H1 (cell line): ENCODE measurements at regions not wholly inside any gene's neighbourhood (a gene's known extent, or its start where the extent isn't known, plus 50 kb on each side); places are given as distances from the start of the nearest gene placed in this dataset.

Source experiments
- CTCF ChIA-PET: fragments of 300-600 bp; sonication (Branson Sonifier 250); formaldehyde crosslinking; loops from one replicate; lab custom pipeline; 2021; ENCODE audit not compliant: partially characterized antibody; lab: Charles Lee
- POLR2A ChIA-PET: fragments of 300-600 bp; sonication (Branson Sonifier 250); formaldehyde crosslinking; loops from one replicate; lab custom pipeline; 2021; ENCODE audit warnings: inconsistent platforms; ENCODE audit not compliant: partially characterized antibody; lab: Charles Lee
- DNase-seq, 2 experiments: peaks; one replicate each; pipeline versions ENCODE4 v3.0.0 to v3.0.0-alpha.2; 2010 to 2022; ENCODE audit warnings: low spot score in 2 of 2, low read depth in 1 of 2, mixed read lengths in 1 of 2
- FAIRE-seq: peaks from 2 replicates; lab custom pipeline; 2011; peaks lifted over from hg19 to GRCh38; lab: Jason Lieb, UNC
- H2AFZ ChIP-seq: 2 replicates; pipeline ENCODE4 v1.8.1; 2012; ENCODE audit warnings: low read length, inconsistent platforms
- H2AK5ac ChIP-seq: 2 replicates; pipeline ENCODE4 v1.6.1; 2013; ENCODE audit warnings: low read depth, low read length
- H2BK120ac ChIP-seq: replicated peaks from 2 replicates; pipeline ENCODE3; 2013; ENCODE audit warnings: low read depth, low read length, inconsistent platforms
- H2BK12ac ChIP-seq: 2 replicates; pipeline ENCODE4 v1.6.1; 2013; ENCODE audit warnings: low read depth, low read length
- H2BK15ac ChIP-seq: 2 replicates; pipeline ENCODE4 v1.6.1; 2013; ENCODE audit warnings: low read length
- H2BK20ac ChIP-seq: 2 replicates; pipeline ENCODE4 v1.6.1; 2013; ENCODE audit warnings: low read length
- H2BK5ac ChIP-seq: 2 replicates; pipeline ENCODE4 v1.6.1; 2013; ENCODE audit warnings: low read depth, low read length
- H3K14ac ChIP-seq: 2 replicates; pipeline ENCODE4 v1.6.1; 2013; ENCODE audit warnings: inconsistent platforms; ENCODE audit not compliant: insufficient read length
- H3K18ac ChIP-seq: 2 replicates; pipeline ENCODE4 v1.6.1; 2013; ENCODE audit warnings: low read length; ENCODE audit errors: extremely low read depth
- H3K23ac ChIP-seq: 2 replicates; pipeline ENCODE4 v1.6.1; 2013; ENCODE audit warnings: inconsistent platforms; ENCODE audit not compliant: insufficient read length
- H3K23me2 ChIP-seq: 2 replicates; pipeline ENCODE4 v1.6.1; 2013; ENCODE audit warnings: low read depth, low read length
- H3K27ac ChIP-seq: 2 replicates; pipeline ENCODE4 v1.6.1; 2011; ENCODE audit warnings: low read depth, low read length, inconsistent platforms
- H3K27me3 ChIP-seq, 4 experiments: replicated peaks in 1 of 4; 1 replicate in 1 of 4; 2 replicates in 3 of 4; pipeline versions ENCODE4 v1.6.1 to v1.8.1; 2011 to 2013; ENCODE audit warnings: low read length in 3 of 4, mild to moderate bottlenecking in 3 of 4, inconsistent platforms in 2 of 4, mixed read lengths in 2 of 4, moderate library complexity in 1 of 4; ENCODE audit not compliant: control insufficient read depth in 3 of 4, insufficient read depth in 3 of 4; ENCODE audit errors: extremely low read depth in 1 of 4
- H3K36me3 ChIP-seq, 4 experiments: 2 replicates each; pipeline versions ENCODE4 v1.6.1 to v1.8.1; 2011 to 2013; ENCODE audit warnings: mild to moderate bottlenecking in 4 of 4, low read length in 3 of 4, moderate library complexity in 2 of 4, control low read depth in 1 of 4, inconsistent platforms in 1 of 4; ENCODE audit not compliant: insufficient read depth in 4 of 4, control insufficient read depth in 2 of 4
- H3K4ac ChIP-seq: replicated peaks from 2 replicates; pipeline ENCODE3; 2013; ENCODE audit warnings: low read length, low read depth, mixed read lengths, inconsistent platforms; ENCODE audit not compliant: insufficient read length
- H3K4me1 ChIP-seq, 4 experiments: replicated peaks in 1 of 4; 1 replicate in 1 of 4; 2 replicates in 3 of 4; pipeline versions ENCODE4 v1.6.1 to v1.8.1; 2011 to 2013; ENCODE audit warnings: low read length in 3 of 4, inconsistent platforms in 2 of 4, mixed read lengths in 1 of 4; ENCODE audit not compliant: insufficient read depth in 4 of 4, control insufficient read depth in 3 of 4
- H3K4me2 ChIP-seq, 2 experiments: 2 replicates each; pipeline versions ENCODE4 v1.6.1 to v1.8.1; 2011 to 2013; ENCODE audit warnings: low read depth in 2 of 2, low read length in 2 of 2, control low read depth in 1 of 2, inconsistent platforms in 1 of 2, mild to moderate bottlenecking in 1 of 2; ENCODE audit not compliant: insufficient read depth in 1 of 2
- H3K4me3 ChIP-seq, 4 experiments: fragments of 200-600, 300-600 bp in 1 of 4; sonication (generic), shearing (Covaris generic), sonication (Bioruptor Twin) in 1 of 4; 2 replicates each; pipeline versions ENCODE4 v1.5.1 to v1.8.1; 2011 to 2016; ENCODE audit warnings: low read length in 4 of 4, low read depth in 3 of 4, control low read depth in 2 of 4, inconsistent platforms in 2 of 4, mild to moderate bottlenecking in 2 of 4, mixed read lengths in 1 of 4, moderate library complexity in 1 of 4; ENCODE audit not compliant: insufficient read depth in 2 of 4; ENCODE audit errors: extremely low read depth in 1 of 4
- H3K56ac ChIP-seq: replicated peaks from 2 replicates; pipeline ENCODE3; 2013; ENCODE audit warnings: low read depth, mild to moderate bottlenecking, mixed read lengths, low read length, inconsistent platforms; ENCODE audit not compliant: insufficient read length
- H3K79me1 ChIP-seq: 2 replicates; pipeline ENCODE4 v1.6.1; 2013; ENCODE audit warnings: low read depth, low read length, control low read depth
- H3K79me2 ChIP-seq, 2 experiments: 2 replicates each; pipeline versions ENCODE4 v1.6.1 to v1.8.1; 2012 to 2013; ENCODE audit warnings: low read length in 2 of 2, mild to moderate bottlenecking in 2 of 2, inconsistent platforms in 1 of 2; ENCODE audit not compliant: insufficient read depth in 2 of 2, control insufficient read depth in 1 of 2
- H3K9ac ChIP-seq, 4 experiments: replicated peaks in 1 of 4; 1 replicate in 1 of 4; 2 replicates in 3 of 4; pipeline versions ENCODE4 v1.6.1 to v1.8.1; 2011 to 2013; ENCODE audit warnings: low read depth in 3 of 4, low read length in 3 of 4, control low read depth in 2 of 4, mild to moderate bottlenecking in 2 of 4, moderate library complexity in 2 of 4, inconsistent platforms in 1 of 4; ENCODE audit errors: extremely low read depth in 1 of 4
- H3K9me3 ChIP-seq, 2 experiments: 2 replicates each; pipeline versions ENCODE4 v1.6.1 to v1.8.1; 2012 to 2013; ENCODE audit warnings: mild to moderate bottlenecking in 2 of 2, moderate library complexity in 2 of 2, control low read depth in 1 of 2, inconsistent platforms in 1 of 2, low read depth in 1 of 2, low read length in 1 of 2, mixed read lengths in 1 of 2; ENCODE audit not compliant: insufficient read depth in 2 of 2
- H4K20me1 ChIP-seq, 2 experiments: replicated peaks in 1 of 2; 2 replicates each; pipeline versions ENCODE3 to v1.8.1; 2011 to 2013; ENCODE audit warnings: inconsistent platforms in 2 of 2, low read length in 2 of 2, mild to moderate bottlenecking in 1 of 2; ENCODE audit not compliant: insufficient read depth in 2 of 2, control insufficient read depth in 1 of 2
- H4K5ac ChIP-seq: 2 replicates; pipeline ENCODE4 v1.6.1; 2013; ENCODE audit warnings: low read length, low read depth, mixed read lengths, inconsistent platforms; ENCODE audit not compliant: insufficient read length
- H4K8ac ChIP-seq: 2 replicates; pipeline ENCODE4 v1.8.0; 2013; ENCODE audit warnings: mild to moderate bottlenecking, moderate library complexity, low read length, inconsistent platforms; ENCODE audit not compliant: insufficient read depth; ENCODE audit errors: extremely low read depth
- H4K91ac ChIP-seq: replicated peaks from 2 replicates; pipeline ENCODE3; 2013; ENCODE audit warnings: low read length, mixed read lengths, inconsistent platforms; ENCODE audit not compliant: insufficient read length
- ASH2L ChIP-seq: fragments of 200-600, 300-600 bp; sonication (generic); IDR thresholded peaks from one replicate; pipeline ENCODE4 v1.7.1; 2017; ENCODE audit warnings: low read length
- ATF2 ChIP-seq: IDR thresholded peaks from 2 replicates; pipeline ENCODE4 v1.6.1; 2012; ENCODE audit warnings: low read length, inconsistent platforms
- CBX5 ChIP-seq: fragments of 300-800, 300-1000 bp; sonication (generic); IDR thresholded peaks from 2 replicates; pipeline ENCODE4 v1.7.1; 2016; ENCODE audit warnings: antibody characterized with exemption, low read length, low read depth
- CHD1 ChIP-seq: IDR thresholded peaks from 2 replicates; pipeline ENCODE4 v1.6.1; 2012; ENCODE audit warnings: low read depth, low read length, improper control_type of control experiment
- EGR1 ChIP-seq: IDR thresholded peaks from 2 replicates; pipeline ENCODE4 v1.6.1; 2011; ENCODE audit warnings: low read depth, low read length, borderline replicate concordance
- KDM1A ChIP-seq: fragments of 200-600, 300-600 bp; sonication (generic); IDR thresholded peaks from 2 replicates; pipeline ENCODE4 v1.7.1; 2016; ENCODE audit warnings: mild to moderate bottlenecking, low read length, borderline replicate concordance
- MAX ChIP-seq: IDR thresholded peaks from 2 replicates; pipeline ENCODE4 v1.6.1; 2012; ENCODE audit warnings: inconsistent platforms
- TAF1 ChIP-seq: IDR thresholded peaks from 2 replicates; pipeline ENCODE4 v1.6.1; 2011; ENCODE audit warnings: mild to moderate bottlenecking, low read depth, low read length
- TCF12 ChIP-seq: IDR thresholded peaks from 2 replicates; pipeline ENCODE4 v1.6.1; 2011; ENCODE audit warnings: low read depth, mild to moderate bottlenecking, low read length
- WGBS, 2 experiments: shearing (Covaris generic) in 1 of 2; methylation state at CpG; one replicate each; pipeline versions ENCODE4 v1.1.6 to v1.1.7; 2013 to 2015; ENCODE audit warnings: low lambda C conversion rate in 2 of 2, mixed read lengths in 2 of 2, inconsistent platforms in 1 of 2, low coverage in 1 of 2, missing lambda C conversion rate in 1 of 2; ENCODE audit not compliant: insufficient replicate concordance in 2 of 2, insufficient coverage in 1 of 2, insufficient read length in 1 of 2; ENCODE audit errors: extremely low coverage in 1 of 2, missing lambda C conversion rate in 1 of 2; 5-methylcytosine and 5-hydroxymethylcytosine counted together

- Histone ChIP-seq H3K4me2 (no peak overlapping the region), H3K23me2 (no peaks in the 10 kb centered on the region), H3K18ac (no peak overlapping the region), H3K4me1 (peaks cover 0 to 2% (median 0%) of the 10 kb centered on the region in 4 experiments; a peak in 1 of 7 replicates), H4K8ac (no peak overlapping the region), H3K27me3 (no peaks in the 10 kb centered on the region), H4K20me1 (no peaks in the 10 kb centered on the region), H2BK120ac (no peak overlapping the region), H2BK15ac (no peak overlapping the region), H4K91ac (no peak overlapping the region), H3K23ac (no peak overlapping the region), H3K9me3 (no peaks in the 10 kb centered on the region), H3K14ac (no peak overlapping the region), H2AFZ (no peak overlapping the region), H3K79me2 (no peaks in the 10 kb centered on the region), H4K5ac (no peak overlapping the region), H2AK5ac (no peak overlapping the region), H3K4ac (no peak overlapping the region), H3K4me3 (no peak overlapping the region), H3K9ac (no peak overlapping the region), H3K79me1 (no peaks in the 10 kb centered on the region), H3K27ac (no peak overlapping the region), H2BK12ac (no peak overlapping the region), H2BK20ac (no peak overlapping the region), H2BK5ac (no peak overlapping the region), H3K56ac (no peak overlapping the region), H3K36me3 (no peaks in the 10 kb centered on the region)
- DNase-seq: no peak
- ChIA-PET CTCF (no interaction called here), POLR2A (no interaction called here)
- TF ChIP-seq TCF12: no peak
- TF ChIP-seq CBX5: no peak
- no peak for TF ChIP-seq ASH2L
- TF ChIP-seq ATF2: no peak
- no peak for TF ChIP-seq TAF1
- TF ChIP-seq KDM1A: no peak
- no peak for TF ChIP-seq MAX
- no peak for TF ChIP-seq EGR1
- TF ChIP-seq CHD1: no peak
- 55% methylated on average over 2 of the region's 2 CpGs; no CpG with 5 or more reads in 1 of the 2 experiments for WGBS, 2 experiments
- FAIRE-seq: no peak
Measured at GRCh38 chr9:115213818-115214334, 95.9 kb upstream of the TNC start.
